ENCODE measurements at regions not wholly inside any gene's neighbourhood (a gene's known extent, or its start where the extent isn't known, plus 50 kb on each side); places are given as distances from the start of the nearest gene placed in this dataset.

GRCh38 chr2:174697255-174697654 is 67.0 kb downstream of the CHRNA1 start:
- DNase-seq = peak; percentile 79

- DNase-seq = no peak
These were observed 69.4 kb downstream of the CHRNA1 start for GRCh38 chr2:174694920-174695319.

- no peak for DNase-seq
These were observed 69.9 kb downstream of the CHRNA1 start for GRCh38 chr2:174694196-174694878.

- no peak for DNase-seq
These were observed 70.9 kb downstream of the CHRNA1 start for GRCh38 chr2:174693344-174693743.

- DNase-seq = no peak
These were observed 71.9 kb downstream of the CHRNA1 start for GRCh38 chr2:174692256-174692919.

GRCh38 chr2:174691201-174691779 is 73.0 kb downstream of the CHRNA1 start:
- DNase-seq = peak; percentile 5

- DNase-seq = no peak
These were observed 74.2 kb downstream of the CHRNA1 start for GRCh38 chr2:174690026-174690425.

GRCh38 chr2:174688079-174688478 is 76.2 kb downstream of the CHRNA1 start:
- DNase-seq = peak; percentile 66

- no peak for DNase-seq
These were observed 77.8 kb downstream of the CHRNA1 start for GRCh38 chr2:174686430-174686829.

- peak; percentile 67 for DNase-seq
These were observed 80.9 kb downstream of the CHRNA1 start for GRCh38 chr2:174683392-174683759.

GRCh38 chr2:174682578-174683391 is 81.5 kb downstream of the CHRNA1 start:
- DNase-seq = peak; percentile 39

- no peak for DNase-seq
These were observed 82.2 kb downstream of the CHRNA1 start for GRCh38 chr2:174682007-174682577.

- DNase-seq = peak; percentile 13
These were observed 82.9 kb downstream of the CHRNA1 start for GRCh38 chr2:174681099-174682006.

- no peak for DNase-seq
These were observed 82.6 kb upstream of the WIPF1 start for GRCh38 chr2:174680221-174680620.

GRCh38 chr2:174678395-174678794 is 80.8 kb upstream of the WIPF1 start:
- DNase-seq = peak; percentile 7

GRCh38 chr2:174675615-174676014 is 78.0 kb upstream of the WIPF1 start:
- DNase-seq = no peak

GRCh38 chr2:174673876-174674275 is 76.3 kb upstream of the WIPF1 start:
- DNase-seq = no peak

- DNase-seq = no peak
These were observed 75.8 kb upstream of the WIPF1 start for GRCh38 chr2:174673440-174673839.

- DNase-seq = peak; percentile 4
These were observed 73.9 kb upstream of the WIPF1 start for GRCh38 chr2:174671532-174671931.

- no peak for DNase-seq
These were observed 72.8 kb upstream of the WIPF1 start for GRCh38 chr2:174670446-174670845.

- no peak for DNase-seq
These were observed 71.7 kb upstream of the WIPF1 start for GRCh38 chr2:174669336-174669735.

- DNase-seq = no peak
These were observed 70.5 kb upstream of the WIPF1 start for GRCh38 chr2:174668075-174668474.

Measured in OCI-M1 (cell line).